ENCODE measurements at regions not wholly inside any gene's neighbourhood (a gene's known extent, or its start where the extent isn't known, plus 50 kb on each side); places are given as distances from the start of the nearest gene placed in this dataset.

GRCh38 chr3:176712191-176712590 lies 485.1 kb downstream of the TBL1XR1 start:
- TF ChIP-seq CTCF (IDR thresholded peaks at IDR 0.05; ENCODE audit: borderline replicate concordance, extremely low read depth, low read length, poor library complexity, severe bottlenecking) (no peak), EZH2 (IDR thresholded peaks at IDR 0.05; ENCODE audit: borderline replicate concordance, low read depth, low read length, severe bottlenecking) (no peak)
